ENCODE measurements at regions not wholly inside any gene's neighbourhood (a gene's known extent, or its start where the extent isn't known, plus 50 kb on each side); places are given as distances from the start of the nearest gene placed in this dataset.

DNA sequence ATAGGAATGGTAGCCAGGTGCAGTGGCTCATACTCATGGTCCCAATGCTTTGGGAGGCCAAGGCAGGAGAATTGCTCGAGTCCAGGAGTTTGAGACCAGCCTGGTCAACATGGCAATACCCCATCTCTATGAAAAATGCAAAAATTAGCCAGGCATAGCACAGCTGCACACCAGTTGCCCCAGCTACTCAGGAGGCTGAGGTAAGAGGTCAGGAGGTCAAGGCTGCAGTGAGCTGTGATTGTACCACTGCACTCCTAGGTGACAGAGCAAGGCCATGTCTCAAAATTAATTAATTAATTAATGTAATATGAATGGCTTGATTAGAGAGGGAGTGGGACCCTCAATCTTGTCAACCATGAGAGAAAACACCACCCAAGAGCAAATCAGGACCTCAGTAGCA, 198.7 kb upstream of the DUSP10 start:
- intact Hi-C loops (cut with DNase I) = no loop called here
- no peaks in the 10 kb centered on the region for H3K36me3 ChIP-seq
- peaks cover 0 to 7% (median 0%) of the 10 kb centered on the region in 4 donors for H3K9me3 ChIP-seq

DNA sequence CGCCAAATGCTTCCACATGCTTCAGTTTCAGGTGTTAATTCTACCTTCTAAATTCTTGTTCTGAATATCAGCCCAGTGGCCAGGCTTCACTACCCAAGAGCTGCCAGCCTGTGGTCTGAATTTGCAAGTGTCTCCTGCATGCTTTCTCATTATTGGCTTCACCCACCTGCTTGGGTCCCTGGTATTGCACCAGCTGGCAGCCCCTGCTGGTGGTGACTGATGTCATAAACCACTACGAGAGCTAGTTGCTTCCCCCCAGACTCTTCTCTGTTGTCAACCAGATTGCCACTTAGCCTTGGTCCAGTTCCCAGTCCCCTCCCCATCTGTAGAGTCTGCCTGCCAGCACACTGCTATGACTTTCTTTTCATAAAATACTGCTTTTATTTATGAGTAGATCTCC, 197.7 kb upstream of the DUSP10 start:
- intact Hi-C loops (cut with DNase I) = no loop called here
- Histone ChIP-seq H3K9me3 (peaks cover 0 to 1% (median 0%) of the 10 kb centered on the region in 4 donors), H3K4me1 (no peaks in the 10 kb centered on the region), H3K27ac (no peak overlapping the region), H3K27me3 (no peaks in the 10 kb centered on the region), H3K4me3 (no peak overlapping the region), H3K36me3 (no peaks in the 10 kb centered on the region)
- 53 to 69% methylated on average over 2 of the region's 2 CpGs for WGBS, 2 donors
- no peak for DNase-seq
- TF ChIP-seq, protein P1, sequence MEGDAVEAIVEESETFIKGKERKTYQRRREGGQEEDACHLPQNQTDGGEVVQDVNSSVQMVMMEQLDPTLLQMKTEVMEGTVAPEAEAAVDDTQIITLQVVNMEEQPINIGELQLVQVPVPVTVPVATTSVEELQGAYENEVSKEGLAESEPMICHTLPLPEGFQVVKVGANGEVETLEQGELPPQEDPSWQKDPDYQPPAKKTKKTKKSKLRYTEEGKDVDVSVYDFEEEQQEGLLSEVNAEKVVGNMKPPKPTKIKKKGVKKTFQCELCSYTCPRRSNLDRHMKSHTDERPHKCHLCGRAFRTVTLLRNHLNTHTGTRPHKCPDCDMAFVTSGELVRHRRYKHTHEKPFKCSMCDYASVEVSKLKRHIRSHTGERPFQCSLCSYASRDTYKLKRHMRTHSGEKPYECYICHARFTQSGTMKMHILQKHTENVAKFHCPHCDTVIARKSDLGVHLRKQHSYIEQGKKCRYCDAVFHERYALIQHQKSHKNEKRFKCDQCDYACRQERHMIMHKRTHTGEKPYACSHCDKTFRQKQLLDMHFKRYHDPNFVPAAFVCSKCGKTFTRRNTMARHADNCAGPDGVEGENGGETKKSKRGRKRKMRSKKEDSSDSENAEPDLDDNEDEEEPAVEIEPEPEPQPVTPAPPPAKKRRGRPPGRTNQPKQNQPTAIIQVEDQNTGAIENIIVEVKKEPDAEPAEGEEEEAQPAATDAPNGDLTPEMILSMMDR (IDR thresholded peaks at IDR 0.05) = no peak

More for the DNA sequence above, 198.7 kb upstream of the DUSP10 start:
- DNase-seq = no peak
- Histone ChIP-seq H3K27me3 (no peaks in the 10 kb centered on the region), H3K27ac (no peak overlapping the region), H3K4me3 (no peak overlapping the region), H3K4me1 (no peaks in the 10 kb centered on the region)
- WGBS, 2 donors = 30 to 65% methylated on average over 1 of the region's 1 CpG
- TF ChIP-seq EP300 (IDR thresholded peaks at IDR 0.05) (no peak), POLR2A (IDR thresholded peaks at IDR 0.05) (no peak), POLR2AphosphoS5 (IDR thresholded peaks at IDR 0.05) (no peak)
- TF ChIP-seq, protein P1 (IDR thresholded peaks at IDR 0.05) = no peak

DNA sequence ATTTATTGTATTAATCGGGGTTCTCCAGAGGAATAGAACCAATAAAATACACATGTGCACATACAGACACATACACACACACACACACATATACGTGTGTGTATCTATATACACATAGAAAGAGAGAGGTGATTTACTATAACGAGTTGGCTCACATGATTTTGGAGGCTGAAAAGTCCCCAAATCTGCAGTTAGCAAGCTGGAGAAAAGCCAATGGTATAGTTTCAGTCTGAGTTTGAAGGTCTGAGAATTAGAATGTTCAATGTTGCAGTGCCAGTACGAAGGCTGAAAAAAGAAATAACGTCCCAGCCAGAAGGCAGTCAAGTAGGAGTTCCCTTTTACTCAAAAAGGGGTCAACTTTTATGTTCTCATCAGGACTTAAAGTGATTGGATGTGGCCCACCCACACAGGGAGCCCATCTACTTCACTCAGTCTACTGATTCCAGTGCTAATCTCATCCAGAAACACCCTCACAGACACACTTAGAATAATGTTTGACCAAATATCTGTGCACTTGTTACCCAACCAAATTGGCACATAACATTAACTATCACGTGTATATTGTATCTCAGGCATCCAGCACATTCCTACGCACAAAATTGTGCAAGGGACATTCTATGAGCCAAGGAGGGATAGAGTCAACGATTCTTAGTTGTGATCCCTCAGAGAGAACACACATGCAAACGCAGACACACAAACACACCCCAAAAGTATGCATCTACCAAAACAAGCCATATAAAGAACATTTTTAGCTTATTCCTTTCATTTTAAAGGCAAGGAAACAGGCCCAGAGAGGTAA, 195.5 kb upstream of the DUSP10 start:
- H3K4me3 ChIP-seq = no peak overlapping the region
- H3K4me1 ChIP-seq = no peaks in the 10 kb centered on the region
- intact Hi-C loops (cut with DNase I) = no loop called here
- no peak for TF ChIP-seq EP300 (IDR thresholded peaks at IDR 0.05)
- TF ChIP-seq POLR2AphosphoS5 (IDR thresholded peaks at IDR 0.05) = no peak
- TF ChIP-seq POLR2A (IDR thresholded peaks at IDR 0.05) = no peak
- TF ChIP-seq, protein P1 (IDR thresholded peaks at IDR 0.05) = no peak
- H3K27me3 ChIP-seq = no peaks in the 10 kb centered on the region
- no peak overlapping the region for H3K27ac ChIP-seq
- no peaks in the 10 kb centered on the region for H3K36me3 ChIP-seq
- no peaks in the 10 kb centered on the region for H3K9me3 ChIP-seq
- WGBS, 2 donors = 72 to 82% methylated on average over 9 of the region's 9 CpGs
- DNase-seq = no peak

DNA sequence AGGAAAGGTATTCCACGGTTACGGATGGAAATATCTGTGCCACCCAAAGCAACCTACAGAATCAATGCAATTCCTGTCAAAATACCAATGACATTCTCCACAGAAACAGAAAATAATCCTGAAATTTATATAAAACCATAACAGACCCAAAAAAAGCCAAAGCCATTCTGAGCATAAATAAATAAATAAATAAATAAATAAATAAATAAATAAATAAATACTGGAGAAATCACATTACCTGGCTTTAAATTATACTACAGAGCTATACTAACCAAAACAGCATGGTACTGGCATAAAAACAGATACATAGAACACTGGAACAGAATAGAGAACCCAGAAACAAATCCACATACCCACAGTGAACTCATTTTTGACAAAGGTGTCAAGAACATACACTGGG, 191.9 kb upstream of the DUSP10 start:
- H3K4me1 ChIP-seq = no peaks in the 10 kb centered on the region
- no peak for DNase-seq
- TF ChIP-seq POLR2A (IDR thresholded peaks at IDR 0.05) = no peak
- TF ChIP-seq, protein P1 (IDR thresholded peaks at IDR 0.05) = no peak
- no peak for TF ChIP-seq EP300 (IDR thresholded peaks at IDR 0.05)
- no peak for TF ChIP-seq POLR2AphosphoS5 (IDR thresholded peaks at IDR 0.05)
- intact Hi-C loops (cut with DNase I) = no loop called here
- H3K4me3 ChIP-seq = no peak overlapping the region
- 92 to 98% methylated on average over 2 of the region's 2 CpGs for WGBS, 2 donors
- no peaks in the 10 kb centered on the region for H3K27me3 ChIP-seq
- no peaks in the 10 kb centered on the region for H3K36me3 ChIP-seq
- H3K9me3 ChIP-seq = no peaks in the 10 kb centered on the region
- H3K27ac ChIP-seq = no peak overlapping the region

DNA sequence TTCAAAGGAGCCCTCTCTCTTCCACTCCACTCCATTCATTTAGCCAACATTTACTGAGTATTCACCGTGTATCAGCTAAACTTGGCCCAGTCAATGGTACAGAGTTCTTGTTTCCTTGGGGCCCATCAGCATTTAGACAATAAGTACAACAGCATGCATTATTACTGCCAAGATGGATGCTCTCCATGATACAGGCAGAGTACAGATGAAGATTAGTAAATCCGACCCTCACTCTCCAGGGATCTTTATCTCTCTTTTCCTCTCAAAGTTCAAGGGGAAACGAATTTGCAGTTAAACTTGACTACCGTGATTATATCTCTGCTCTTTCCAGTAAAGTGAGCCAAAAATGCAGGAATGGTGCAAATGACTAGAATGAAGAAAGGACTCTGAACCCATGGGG, 184.6 kb upstream of the DUSP10 start:
- Histone ChIP-seq H3K9me3 (no peaks in the 10 kb centered on the region), H3K27me3 (no peaks in the 10 kb centered on the region), H3K36me3 (no peaks in the 10 kb centered on the region), H3K4me3 (no peak overlapping the region), H3K4me1 (no peaks in the 10 kb centered on the region), H3K27ac (no peak overlapping the region)
- TF ChIP-seq POLR2A (IDR thresholded peaks at IDR 0.05) (no peak), POLR2AphosphoS5 (IDR thresholded peaks at IDR 0.05) (no peak), EP300 (IDR thresholded peaks at IDR 0.05) (no peak)
- TF ChIP-seq, protein P1 (IDR thresholded peaks at IDR 0.05) = no peak
- DNase-seq = no peak
- 50 to 74% methylated on average over 4 of the region's 4 CpGs for WGBS, 2 donors
- intact Hi-C loops (cut with DNase I) = no loop called here

Measured in sigmoid colon (tissue), 6 donors.